ENCODE measurements at regions not wholly inside any gene's neighbourhood (a gene's known extent, or its start where the extent isn't known, plus 50 kb on each side); places are given as distances from the start of the nearest gene placed in this dataset.

DNA sequence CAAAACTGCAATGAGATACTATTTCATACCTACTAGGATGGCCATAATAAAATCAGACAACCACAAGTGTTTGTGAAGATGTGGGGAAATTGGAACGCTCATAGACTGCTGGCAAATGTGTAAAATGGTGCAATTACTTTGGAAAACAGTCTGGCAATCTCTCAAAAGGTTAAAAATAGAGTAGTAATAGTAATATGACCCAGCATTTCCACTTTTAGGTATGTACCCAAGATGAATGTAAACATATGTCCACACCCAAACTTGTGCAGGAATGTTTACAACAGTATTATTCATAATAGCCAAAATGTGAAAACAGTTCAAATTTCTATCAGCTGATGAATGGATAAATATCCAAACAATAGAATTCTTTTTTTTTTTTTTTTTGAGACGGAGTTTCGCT, 731.6 kb upstream of the ANKRD30A start:
- Histone ChIP-seq H3K36me3 (no peaks in the 10 kb centered on the region), H3K27me3 (no peaks in the 10 kb centered on the region), H3K4me3 (no peak overlapping the region), H3K27ac (no peak overlapping the region), H3K4me1 (no peaks in the 10 kb centered on the region), H3K9me3 (no peaks in the 10 kb centered on the region)
- in situ Hi-C loops (cut with MboI; ENCODE audit: low sequenced_read_pairs in 4 of 4) (no loop called here), intact Hi-C loops (cut with DNase I; ENCODE audit: low total_unique reads) (no loop called here)
- no peak for ATAC-seq
- DNase-seq = no peak
- TF ChIP-seq, protein P1, sequence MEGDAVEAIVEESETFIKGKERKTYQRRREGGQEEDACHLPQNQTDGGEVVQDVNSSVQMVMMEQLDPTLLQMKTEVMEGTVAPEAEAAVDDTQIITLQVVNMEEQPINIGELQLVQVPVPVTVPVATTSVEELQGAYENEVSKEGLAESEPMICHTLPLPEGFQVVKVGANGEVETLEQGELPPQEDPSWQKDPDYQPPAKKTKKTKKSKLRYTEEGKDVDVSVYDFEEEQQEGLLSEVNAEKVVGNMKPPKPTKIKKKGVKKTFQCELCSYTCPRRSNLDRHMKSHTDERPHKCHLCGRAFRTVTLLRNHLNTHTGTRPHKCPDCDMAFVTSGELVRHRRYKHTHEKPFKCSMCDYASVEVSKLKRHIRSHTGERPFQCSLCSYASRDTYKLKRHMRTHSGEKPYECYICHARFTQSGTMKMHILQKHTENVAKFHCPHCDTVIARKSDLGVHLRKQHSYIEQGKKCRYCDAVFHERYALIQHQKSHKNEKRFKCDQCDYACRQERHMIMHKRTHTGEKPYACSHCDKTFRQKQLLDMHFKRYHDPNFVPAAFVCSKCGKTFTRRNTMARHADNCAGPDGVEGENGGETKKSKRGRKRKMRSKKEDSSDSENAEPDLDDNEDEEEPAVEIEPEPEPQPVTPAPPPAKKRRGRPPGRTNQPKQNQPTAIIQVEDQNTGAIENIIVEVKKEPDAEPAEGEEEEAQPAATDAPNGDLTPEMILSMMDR (IDR thresholded peaks at IDR 0.05 in 4 of 5, conservative IDR thresholded peaks at IDR 0.05 in 1 of 5) = no peak

DNA sequence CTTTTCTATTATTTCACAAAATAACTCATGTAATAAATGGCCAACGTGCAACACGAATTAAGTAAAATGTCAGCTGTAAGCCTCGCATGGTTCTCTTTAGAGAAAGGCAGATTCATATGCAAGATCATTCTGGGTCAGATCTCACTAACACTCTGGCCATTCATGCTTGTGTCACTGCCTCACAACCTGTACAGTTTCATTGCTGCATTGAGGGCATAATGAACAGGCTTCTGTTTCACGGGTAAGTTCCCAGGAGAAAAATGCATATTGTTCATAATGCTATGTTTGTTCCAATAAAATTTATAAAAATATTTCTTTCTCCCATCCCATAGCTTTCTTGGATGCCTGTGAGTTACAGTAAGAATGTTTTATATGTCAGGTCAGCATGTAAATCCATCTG, 734.0 kb upstream of the ANKRD30A start:
- no peak for TF ChIP-seq POLR2A (IDR thresholded peaks at IDR 0.05)
- TF ChIP-seq, protein P1 (IDR thresholded peaks at IDR 0.05 in 4 of 5, conservative IDR thresholded peaks at IDR 0.05 in 1 of 5) = no peak
- ATAC-seq (no peak), DNase-seq (no peak)
- H3K4me3 ChIP-seq = no peak overlapping the region
- intact Hi-C loops (cut with DNase I; ENCODE audit: low total_unique reads) (no loop called here), in situ Hi-C loops (cut with MboI; ENCODE audit: low sequenced_read_pairs in 4 of 4) (no loop called here)
- no peaks in the 10 kb centered on the region for H3K27me3 ChIP-seq
- no peaks in the 10 kb centered on the region for H3K9me3 ChIP-seq
- no peak overlapping the region for H3K27ac ChIP-seq
- no peaks in the 10 kb centered on the region for H3K36me3 ChIP-seq
- no peaks in the 10 kb centered on the region for H3K4me1 ChIP-seq

DNA sequence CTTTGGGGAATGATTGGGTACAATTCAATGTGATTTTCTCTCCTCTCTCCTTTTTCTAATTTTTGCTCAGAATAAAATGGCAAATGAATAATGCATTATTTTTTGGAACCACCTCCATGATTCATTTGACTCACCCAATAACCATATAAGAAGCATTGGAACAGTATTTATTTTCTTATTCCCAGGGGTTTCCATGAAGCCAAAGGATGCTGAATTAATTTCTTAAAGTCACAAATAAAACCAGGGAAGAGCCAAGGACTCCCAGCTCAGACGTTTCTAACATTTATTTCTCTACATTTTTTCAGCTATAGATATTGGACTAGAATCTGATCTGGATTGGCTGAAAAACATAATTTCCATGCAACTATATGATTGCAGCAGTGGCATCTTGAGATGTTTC, 735.2 kb upstream of the ANKRD30A start:
- no peaks in the 10 kb centered on the region for H3K9me3 ChIP-seq
- H3K27ac ChIP-seq = no peak overlapping the region
- DNase-seq (no peak), ATAC-seq (no peak)
- TF ChIP-seq, protein P1 (IDR thresholded peaks at IDR 0.05 in 4 of 5, conservative IDR thresholded peaks at IDR 0.05 in 1 of 5) = no peak
- no peak for TF ChIP-seq POLR2A (IDR thresholded peaks at IDR 0.05)
- intact Hi-C loops (cut with DNase I; ENCODE audit: low total_unique reads) = no loop called here
- no peaks in the 10 kb centered on the region for H3K4me1 ChIP-seq
- in situ Hi-C loops (cut with MboI; ENCODE audit: low sequenced_read_pairs in 4 of 4) = no loop called here
- H3K36me3 ChIP-seq = no peaks in the 10 kb centered on the region
- no peak overlapping the region for H3K4me3 ChIP-seq
- no peaks in the 10 kb centered on the region for H3K27me3 ChIP-seq

DNA sequence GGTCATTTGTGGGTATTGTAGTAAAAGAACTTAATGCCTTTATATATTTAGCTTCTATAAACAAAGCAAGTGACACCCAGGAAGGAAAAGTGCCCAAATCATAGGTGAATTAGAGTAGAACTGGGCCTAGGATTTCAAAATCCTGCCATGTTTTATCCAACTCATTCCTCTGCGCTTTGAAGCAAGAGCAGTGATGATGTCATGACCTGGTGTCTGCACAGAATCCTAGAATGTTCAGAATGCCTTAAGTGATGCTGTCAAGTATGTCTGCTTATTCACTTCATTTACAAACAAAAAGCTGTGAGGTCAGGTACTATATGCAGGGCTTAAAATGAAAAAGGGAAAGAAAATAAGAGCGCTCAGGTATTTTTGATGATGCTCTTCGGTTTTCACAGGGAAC, 737.2 kb upstream of the ANKRD30A start:
- in situ Hi-C loops (cut with MboI; ENCODE audit: low sequenced_read_pairs in 4 of 4) (no loop called here), intact Hi-C loops (cut with DNase I; ENCODE audit: low total_unique reads) (no loop called here)
- no peaks in the 10 kb centered on the region for H3K9me3 ChIP-seq
- ATAC-seq (no peak), DNase-seq (no peak)
- H3K4me3 ChIP-seq = no peak overlapping the region
- no peak overlapping the region for H3K27ac ChIP-seq
- no peaks in the 10 kb centered on the region for H3K4me1 ChIP-seq
- TF ChIP-seq, protein P1 (IDR thresholded peaks at IDR 0.05 in 4 of 5, conservative IDR thresholded peaks at IDR 0.05 in 1 of 5) = no peak
- TF ChIP-seq POLR2A (IDR thresholded peaks at IDR 0.05) = no peak
- no peaks in the 10 kb centered on the region for H3K36me3 ChIP-seq
- no peaks in the 10 kb centered on the region for H3K27me3 ChIP-seq

DNA sequence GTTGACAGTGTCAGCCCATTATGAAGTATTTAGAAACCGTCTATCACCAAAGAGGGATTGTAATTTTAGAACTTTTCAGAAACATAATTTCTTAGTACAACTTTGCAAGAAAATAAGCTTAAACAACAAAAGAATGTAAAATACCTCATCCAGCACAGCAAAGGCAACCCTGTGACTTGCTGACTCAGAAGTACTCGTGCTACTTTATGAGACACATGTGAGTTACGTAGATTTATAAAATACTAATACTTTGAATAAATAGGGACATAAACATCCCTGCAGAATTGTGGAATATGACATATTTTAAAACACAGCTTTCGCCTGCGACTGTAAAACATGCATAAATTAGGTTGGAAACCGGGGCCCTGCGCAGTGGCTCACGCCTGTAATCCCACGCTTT, 739.7 kb upstream of the ANKRD30A start:
- ATAC-seq (no peak), DNase-seq (no peak)
- H3K4me3 ChIP-seq = no peak overlapping the region
- H3K9me3 ChIP-seq = no peaks in the 10 kb centered on the region
- H3K27me3 ChIP-seq = no peaks in the 10 kb centered on the region
- no peak overlapping the region for H3K27ac ChIP-seq
- in situ Hi-C loops (cut with MboI; ENCODE audit: low sequenced_read_pairs in 4 of 4) (no loop called here), intact Hi-C loops (cut with DNase I; ENCODE audit: low total_unique reads) (no loop called here)
- TF ChIP-seq, protein P1 (IDR thresholded peaks at IDR 0.05 in 4 of 5, conservative IDR thresholded peaks at IDR 0.05 in 1 of 5) = no peak
- TF ChIP-seq POLR2A (IDR thresholded peaks at IDR 0.05) = no peak
- no peaks in the 10 kb centered on the region for H3K36me3 ChIP-seq
- no peaks in the 10 kb centered on the region for H3K4me1 ChIP-seq

Data from gastrocnemius medialis (tissue), 4 donors.